Femur (tissue), 1 donor: ENCODE measurements at regions not wholly inside any gene's neighbourhood (a gene's known extent, or its start where the extent isn't known, plus 50 kb on each side); places are given as distances from the start of the nearest gene placed in this dataset.

ENCODE experiments used
- DNase-seq: peaks from one replicate; pipeline ENCODE4 v3.0.0-alpha.2; 2017

DNA sequence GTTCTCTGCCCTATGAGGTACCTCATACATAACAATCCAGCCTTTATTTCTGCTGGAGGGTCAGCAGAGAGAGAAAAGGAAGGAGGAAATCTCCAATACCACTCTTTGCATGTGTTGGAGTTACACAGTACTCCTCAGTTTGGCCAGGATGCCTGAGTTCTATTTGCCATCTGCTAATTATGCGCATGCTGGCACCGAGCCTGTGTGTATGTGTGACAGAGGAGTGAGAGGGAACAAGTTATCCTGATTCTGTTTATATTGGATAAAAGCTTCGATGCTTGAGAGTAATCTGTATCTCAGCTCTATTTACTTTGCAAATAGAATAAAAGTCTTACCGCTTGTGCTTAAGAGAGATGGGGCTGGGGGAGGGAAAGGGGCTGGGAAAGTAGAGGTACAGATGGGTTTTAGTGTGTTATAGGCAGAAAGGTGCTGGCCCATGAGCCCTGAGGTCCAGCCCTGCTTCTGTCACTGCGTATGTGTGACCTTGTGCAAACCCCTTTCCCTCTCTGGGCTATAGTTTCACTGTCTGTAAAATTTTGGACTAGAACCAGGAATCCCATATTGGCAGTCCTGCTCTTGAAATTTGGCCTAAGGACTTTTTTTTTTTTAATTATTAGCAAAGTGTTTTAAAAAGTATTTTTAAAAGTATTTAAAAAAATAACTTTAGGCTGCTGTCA, 54.5 kb upstream of the PLXNA2 start:
- no peak for DNase-seq

DNA sequence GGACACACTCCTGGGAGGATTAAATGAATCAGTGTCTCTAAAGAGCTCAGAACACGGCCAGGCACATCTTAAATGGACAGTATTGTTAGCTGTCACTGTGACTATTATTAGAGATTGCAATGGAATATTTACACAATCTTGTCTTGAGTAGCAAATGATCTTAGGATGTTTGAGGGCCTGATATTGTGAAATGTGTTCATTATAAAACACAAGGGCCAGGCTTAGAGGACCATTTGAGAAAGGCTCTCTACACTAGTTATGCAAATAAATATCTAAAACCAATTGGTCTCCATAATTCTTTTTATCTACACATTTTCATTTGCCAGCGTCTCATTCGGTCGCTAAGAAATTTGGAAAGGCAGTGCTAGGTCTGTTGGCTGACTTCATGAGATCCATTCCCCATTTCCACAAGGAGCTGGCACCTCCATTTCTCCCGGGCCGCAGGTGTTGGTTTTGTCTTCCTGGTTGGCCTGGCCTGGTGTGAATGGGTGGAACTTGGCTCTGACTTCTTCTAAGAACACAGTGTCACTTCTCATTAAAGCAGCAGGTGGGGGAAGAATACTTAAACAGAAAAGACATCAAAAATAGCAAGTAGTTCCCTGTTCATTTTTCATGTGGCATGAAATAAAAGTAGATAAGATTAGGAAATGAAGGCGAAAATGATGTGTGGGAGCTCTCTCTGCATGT, 56.0 kb upstream of the PLXNA2 start:
- no peak for DNase-seq

DNA sequence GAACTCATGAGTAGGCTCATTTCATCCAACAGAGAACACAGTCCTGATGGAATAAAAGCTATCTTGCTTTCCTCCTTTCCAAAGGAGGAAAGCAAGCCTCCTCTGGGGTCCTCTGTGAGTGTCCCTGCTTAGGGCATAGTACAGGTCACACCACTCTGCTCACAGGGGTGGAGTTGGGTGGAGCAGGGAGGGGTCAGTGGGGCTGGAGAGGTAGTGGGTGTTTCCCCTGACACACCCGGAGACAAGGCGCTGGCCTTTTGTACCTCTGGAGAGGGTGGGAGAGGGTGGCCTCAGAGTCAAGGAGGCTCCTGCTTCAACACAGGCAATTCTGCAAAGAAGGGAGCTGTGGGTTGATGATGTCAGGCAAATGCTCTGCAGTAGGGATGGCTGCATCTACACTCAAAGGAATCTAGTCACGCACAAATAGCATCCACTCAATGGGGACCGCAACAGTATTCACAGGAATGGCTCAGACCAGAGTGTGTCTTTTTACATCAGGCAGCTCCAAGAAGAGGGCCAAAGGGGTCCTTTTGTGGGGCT, 58.6 kb upstream of the PLXNA2 start:
- no peak for DNase-seq

DNA sequence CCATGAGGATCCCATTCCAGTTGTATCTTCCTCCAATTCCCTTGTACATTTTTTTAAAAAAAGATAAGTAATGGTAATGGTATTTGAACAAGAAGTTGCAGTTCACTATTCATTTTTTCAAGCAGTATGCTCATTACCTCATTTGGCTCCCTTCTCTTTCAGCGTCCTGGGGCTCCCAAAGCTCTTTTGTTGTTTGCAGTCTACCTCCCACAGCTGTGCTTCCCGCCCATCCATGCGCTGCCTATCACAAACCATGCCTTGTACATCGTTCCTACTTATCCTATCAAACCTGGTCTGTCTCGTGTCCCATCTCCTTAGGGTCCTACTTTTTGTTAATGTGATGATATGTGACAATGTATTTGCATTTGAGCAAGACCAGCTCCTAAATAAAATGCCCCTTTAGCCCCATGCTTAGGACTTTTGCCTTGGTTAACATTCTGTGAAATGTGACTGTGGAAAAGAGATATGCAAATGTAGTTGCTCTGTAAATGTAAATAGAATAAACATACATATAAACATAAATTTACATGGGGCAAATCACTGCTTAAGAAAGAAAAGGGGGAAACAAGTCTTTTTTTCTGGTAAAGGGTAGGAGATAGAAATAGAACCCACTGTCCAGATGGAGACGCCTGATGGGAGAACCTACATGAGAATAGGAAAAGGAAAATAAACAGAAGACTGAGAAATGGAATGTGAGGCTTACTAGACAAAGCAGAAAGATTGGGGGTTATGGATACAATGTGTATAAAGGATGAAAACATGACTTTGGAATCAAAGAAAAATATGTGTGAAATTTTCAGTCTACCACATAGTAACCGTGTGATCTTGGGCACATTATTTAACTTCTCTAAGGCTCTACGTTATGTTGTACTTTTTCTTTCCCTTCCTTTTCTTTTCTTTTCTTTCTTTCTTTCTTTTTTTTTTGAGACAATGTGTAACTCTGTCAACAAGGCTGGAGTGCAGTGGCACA, 59.8 kb upstream of the PLXNA2 start:
- no peak for DNase-seq

DNA sequence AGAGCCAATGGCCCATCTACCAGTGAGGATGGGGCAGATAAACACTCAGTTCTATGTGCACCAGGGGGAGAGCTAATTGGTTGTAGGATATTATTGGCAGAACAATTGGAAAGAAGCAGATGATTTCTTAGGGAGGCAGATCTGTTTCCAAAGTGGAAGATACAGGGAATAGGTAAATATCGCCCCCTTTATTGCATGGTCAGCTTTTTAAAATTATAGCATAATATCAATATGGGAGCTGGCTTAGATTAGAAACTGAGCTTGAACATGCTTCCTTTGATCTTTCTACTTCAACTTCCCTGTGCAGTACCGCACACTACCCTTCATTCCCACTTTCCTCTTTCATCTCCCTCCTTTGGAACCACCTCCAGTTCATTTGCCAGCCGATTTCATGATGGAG, 64.0 kb upstream of the PLXNA2 start:
- no peak for DNase-seq

DNA sequence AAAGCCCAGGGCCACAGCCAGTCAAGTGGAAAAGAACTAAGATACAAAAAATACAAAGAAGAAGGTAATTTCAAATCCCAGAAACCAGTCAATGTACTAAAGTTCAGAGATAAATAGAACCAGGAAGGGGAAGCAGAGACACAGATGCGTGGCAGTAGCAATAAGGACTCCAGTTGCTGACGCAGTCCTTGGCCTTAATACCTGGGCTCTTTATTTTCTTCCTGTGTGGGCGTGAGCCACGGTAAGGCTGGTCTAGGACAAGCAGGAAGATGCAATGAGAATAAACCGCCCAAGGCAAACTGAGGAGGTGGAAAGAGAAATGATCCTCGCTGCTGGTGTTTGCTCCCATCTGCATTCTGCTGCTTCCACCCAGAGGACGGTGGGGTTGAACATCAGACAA, 65.6 kb upstream of the PLXNA2 start:
- DNase-seq = no peak

DNA sequence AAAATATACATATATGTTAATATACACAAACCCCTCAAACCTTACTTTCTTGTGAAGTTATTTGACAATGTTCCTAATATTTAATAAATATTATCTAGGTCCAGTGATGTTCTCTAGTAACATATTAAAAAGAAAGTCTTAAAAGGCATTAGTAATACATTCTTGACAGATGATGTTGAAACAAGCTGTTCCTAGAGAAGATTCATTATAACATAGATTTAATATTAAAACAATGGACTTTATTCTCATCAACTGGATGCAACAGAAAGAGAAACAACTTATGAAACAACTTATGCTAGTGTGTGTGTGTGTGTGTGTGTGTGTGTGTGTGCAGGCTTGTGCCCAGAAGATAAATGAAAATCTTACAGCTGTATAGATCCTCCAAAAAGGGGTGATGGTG, 68.5 kb upstream of the PLXNA2 start:
- DNase-seq = no peak

DNA sequence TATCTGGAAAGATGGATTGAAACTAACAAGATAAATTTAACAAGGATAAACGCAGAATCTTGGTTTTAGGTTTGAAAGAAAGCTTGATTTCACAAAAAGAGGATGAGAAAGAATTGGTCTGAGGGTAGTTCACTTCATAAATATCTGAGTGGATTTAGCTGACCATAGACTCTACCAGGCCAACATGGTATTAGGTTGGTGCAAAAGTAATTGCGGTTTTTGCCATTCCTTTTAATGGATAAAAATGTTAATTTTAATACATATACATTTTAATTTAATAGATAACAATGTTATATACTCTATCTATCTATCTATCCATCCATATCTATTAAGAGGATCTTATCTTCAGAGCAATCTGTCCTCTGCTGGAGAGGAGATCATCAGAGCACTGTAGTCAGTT, 70.2 kb upstream of the PLXNA2 start:
- no peak for DNase-seq

DNA sequence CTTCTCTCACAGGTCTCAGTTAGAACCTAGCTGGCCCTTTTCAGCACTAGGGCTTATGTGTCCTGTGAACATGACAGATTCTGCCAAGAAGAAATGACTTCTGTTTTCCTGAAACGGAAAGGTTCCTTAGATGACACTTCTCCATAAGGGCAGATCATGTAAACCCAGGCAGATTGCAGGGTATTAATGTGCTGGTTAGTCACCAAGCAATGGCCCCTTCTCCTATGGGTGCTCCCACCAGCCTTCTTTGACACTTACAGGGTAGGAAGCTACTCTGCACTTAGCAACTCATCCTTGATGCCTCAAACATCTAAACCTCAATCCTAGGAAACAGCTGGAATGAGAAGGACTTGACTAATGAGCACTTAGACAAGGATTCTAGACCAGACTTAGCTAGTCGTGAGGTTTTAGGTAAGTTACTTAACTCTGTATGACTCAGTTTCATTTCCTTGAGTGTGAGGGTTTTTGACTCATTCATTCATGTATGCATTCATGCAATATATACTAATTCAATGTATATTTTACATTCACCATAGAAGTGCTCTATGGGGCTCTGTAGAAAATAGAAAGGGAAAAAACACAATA, 74.1 kb upstream of the PLXNA2 start:
- DNase-seq = no peak

DNA sequence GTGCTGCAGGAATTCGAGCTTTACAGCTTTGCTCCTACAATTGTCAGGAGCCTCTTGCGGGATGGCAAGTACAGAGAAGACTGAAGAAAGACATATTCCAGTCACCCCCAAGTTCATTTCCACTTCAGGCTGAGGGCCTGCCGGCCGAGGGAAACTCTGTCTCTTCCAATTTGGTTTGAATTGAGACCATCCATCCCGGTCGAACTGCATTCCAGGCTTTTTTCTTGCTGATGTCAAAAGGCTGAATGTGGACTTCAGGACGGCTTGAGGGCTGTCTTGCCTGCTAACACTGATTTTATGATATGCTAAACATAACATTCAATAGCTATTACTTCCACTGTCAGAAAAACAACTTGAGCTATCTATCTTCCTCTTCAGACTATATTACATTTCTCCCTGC, 79.8 kb upstream of the PLXNA2 start:
- no peak for DNase-seq

DNA sequence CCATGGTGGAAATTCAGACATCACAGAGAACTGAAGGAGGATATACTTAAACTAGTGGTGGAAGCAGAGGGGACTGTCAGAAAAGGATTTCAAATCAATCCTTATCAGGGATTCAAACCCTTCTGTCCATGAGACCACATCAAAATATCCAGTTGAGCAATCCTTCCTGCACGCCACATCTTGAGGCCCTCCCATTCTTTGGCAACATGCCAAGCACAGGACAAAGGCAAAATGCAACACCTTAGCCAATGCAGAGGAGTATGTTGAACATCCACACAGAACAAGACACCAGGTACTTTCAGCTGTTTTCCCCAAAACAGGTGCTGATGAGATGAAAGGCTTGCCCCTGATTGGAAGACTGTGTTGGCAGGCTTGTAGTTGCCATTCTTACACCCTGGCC, 81.8 kb upstream of the PLXNA2 start:
- DNase-seq = no peak

DNA sequence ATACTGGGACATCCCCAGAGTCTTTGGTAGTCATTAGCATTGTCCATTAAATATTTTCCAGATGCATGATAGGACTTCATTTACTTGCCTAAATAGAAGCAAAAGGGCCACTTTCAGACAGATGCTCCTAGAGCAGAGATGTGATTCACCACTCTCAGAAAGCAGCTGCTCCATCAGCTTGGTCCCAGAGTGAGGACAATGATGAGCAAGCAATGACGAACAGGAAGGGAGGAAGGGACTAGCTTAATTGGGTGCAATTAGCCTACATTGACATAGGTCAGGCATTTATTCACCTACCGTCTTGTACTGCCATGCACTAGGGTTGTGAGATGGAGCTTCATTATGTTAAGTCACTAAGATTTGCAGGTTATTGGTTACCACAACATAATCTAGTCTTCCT, 85.1 kb upstream of the PLXNA2 start:
- no peak for DNase-seq

DNA sequence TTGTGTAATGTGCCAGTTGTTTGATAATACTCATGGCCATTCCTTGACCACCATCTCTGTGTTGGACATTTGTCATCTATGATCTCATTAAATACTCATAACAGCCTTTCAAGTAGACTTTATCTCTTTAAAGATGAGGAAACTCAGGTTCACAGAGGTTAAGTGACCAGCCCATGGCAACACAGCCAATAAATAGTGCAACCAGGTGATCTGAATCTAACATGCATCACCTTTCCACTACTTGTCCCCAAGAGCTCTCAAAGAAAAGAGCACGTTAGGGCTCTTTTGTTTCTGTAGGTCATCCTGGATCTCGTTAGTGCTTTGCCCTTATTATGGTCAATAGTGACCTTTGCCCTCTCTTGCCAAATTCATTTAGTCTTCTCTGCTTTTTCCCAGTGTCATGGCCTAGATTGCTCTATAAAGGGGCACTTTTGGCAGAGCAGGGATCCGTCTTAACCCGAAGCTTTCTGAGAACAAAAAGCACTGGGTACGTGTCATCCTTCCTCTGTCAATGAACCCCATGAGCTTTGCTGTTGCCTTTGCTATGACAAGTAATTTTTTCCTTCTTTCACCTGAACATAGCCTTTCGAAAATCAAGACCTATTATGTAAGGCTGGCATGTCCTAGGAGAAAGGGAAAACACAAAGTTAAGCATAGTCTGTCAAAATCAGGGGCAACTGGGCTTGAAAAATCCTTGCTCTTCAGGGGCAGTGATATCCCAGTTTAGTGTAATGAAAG, 88.0 kb upstream of the PLXNA2 start:
- DNase-seq = no peak

DNA sequence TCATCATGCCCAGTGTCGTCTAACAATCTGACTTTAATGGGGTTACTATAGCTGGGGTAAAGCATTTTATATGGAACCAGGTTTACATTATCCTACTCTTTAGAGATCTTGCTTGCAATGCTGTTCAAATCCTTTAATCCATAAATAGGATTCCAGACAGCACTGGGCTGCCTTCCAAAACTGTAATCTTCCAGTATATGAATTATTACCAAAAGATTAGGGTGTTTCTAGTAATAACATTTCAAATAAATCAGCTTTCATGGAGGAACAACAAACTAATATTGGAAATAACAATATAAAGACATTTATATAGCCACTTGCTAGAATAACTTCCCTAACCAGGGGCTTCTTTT, 88.6 kb upstream of the PLXNA2 start:
- no peak for DNase-seq

DNA sequence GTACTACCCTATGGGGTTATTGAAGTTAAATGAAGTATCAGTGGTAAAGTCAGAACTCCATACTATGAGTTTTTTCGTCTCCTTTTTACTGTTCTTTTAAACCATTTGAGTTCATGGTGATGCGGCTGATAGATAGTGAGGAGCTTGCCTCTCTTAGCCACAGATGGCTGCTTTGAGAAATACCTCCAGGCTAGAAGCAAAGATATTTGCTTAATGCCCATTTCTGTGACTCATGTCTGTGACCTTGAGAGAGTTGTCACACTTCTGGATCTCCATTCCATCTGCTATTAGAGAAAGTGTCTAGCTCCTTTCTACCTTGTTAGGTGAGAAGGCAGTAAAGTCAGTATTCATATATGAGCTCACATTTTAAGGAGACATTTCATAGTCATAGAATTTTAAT, 89.5 kb upstream of the PLXNA2 start:
- DNase-seq = no peak

DNA sequence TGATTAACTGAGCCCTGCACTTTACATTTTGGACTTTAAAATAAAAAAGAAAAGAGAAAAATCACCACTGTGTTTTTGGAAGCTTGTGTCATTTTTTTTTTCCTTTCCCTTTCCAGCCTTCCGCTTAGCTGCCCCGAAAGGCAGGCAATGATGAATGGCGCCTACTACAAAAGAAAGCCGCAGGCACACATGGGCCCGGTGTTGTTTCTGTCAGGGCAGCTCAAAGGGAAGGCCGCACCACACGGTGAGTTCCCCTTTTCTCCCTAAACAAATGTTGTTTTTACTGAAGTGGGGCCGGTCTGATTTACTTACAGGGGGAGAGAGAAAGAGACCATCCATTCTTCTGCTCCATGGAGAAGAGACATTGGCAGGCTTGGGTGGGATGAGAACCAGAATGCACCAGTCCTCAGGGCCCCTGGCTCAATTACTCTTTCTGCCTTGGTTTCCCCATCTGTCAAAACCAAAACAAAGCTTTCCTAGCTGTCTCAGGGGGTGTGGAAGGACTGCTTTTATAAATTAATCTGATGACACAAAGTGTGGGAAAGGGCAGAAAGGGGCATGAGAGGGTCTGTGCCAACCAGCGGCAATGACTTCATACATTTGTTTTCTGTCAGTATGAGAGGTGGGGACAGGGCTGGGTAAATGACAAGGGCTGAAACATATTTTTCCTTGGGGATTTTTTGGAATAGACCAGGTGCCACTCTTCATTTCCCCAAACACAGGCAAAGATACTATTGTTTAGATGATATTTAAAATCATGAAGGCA, 91.4 kb upstream of the PLXNA2 start:
- no peak for DNase-seq

DNA sequence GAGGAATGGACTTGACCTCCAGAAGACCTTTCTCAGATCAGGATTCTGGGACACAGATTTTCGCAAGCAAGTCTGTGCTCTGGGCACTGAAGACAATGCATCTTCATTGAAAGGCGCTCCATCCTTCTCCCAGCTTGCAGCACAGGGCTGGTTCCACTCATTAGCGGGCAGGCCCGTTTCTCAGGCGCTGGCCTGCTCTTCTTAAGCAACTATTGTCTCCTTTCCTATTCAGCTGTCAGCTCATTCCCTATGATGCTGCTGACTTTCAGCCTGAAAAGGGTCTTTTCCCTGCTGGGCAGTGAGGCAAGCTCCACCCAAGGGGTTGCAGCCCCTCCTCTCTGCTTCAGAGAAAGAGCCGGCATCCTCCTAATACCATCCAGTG, 91.9 kb upstream of the PLXNA2 start:
- DNase-seq = no peak

DNA sequence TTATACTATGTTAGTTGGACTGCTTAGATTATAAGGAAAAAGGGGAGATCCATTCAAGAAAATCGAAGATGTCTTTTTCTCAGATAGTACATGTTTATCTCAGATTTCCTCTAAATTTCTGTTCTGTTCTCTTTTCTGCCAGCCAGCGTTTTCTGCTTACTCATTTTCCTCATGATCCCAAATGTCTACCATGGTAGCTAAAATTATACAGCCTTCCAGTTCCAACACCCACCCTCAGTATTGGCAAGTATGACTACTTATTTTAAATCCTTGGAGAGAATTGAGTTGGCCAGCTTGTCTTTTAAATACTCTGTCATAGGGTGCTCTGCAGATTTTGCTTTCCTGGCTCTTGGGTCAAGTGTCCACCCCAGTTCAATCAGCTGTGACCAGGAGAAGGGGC, 95.7 kb upstream of the PLXNA2 start:
- no peak for DNase-seq

DNA sequence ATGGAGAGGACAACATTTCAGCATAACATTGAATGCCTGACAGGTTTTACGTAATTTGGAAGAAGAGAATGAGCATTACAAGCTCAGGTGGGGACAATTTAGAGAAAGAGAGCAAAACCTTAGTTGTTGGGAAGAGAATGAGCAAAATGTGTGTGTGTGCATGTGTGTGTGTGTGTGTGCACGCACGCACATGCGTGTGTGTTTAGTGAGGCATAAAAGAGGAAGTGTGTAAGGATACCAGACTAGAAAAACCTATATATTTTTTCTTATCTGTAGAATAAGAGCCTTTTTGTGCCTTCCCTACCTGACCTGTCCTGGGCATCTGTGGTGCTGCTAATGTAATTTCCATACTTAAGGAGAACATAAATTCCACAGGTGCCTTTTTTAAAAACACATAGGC, 99.0 kb upstream of the PLXNA2 start:
- DNase-seq = no peak

DNA sequence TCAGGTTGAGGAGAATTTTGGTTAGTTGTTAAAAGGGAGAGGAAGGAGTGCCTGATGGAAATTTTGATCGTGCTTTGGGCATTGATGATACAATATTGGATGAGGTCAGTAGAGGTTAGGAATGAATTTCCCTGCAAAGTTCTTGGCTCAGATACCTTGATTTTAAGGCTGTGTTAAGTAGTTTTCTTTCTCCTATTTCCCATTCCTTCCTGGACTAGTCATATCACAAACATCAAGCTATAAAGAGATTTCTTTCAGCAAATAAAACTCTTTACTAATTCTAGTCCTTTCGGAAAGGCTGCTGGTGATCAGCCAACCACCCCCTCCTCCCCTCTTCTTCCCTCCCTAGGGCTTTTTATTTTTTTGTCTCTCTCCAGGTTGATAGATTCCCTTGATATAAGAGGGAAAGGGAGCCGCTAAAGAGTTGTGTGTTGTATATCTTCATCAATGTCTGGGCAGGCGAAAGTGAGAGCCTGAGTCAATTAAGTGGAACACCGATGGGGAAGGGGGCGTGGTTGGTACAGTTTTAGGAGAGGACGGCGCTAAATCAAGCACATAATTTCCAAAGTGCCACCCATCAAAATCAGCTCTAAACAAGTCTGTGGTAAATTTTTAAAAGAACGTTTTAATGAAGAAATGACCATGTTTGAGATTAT, 100.1 kb upstream of the PLXNA2 start:
- no peak for DNase-seq

DNA sequence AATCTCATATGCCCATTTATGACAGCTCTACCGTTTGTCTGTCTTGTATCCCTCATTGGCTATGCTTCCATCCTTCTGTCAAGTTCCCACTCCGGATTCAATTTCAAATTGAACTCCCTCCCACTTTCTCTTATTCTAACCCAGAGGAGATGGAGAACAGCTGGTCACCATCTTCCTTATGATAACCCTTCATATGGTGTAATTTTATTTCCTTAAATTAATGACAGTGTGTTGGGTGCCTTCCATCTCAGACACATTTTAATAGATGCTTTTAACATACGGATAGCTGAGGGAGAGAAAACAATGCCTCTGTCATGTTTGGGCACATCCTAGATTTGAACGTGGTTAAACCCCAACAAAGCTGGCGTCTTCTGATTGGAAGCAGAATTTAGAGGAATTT, 103.0 kb upstream of the PLXNA2 start:
- DNase-seq = no peak
